Iris pigment epithelial cell (primary cell): ENCODE measurements at regions not wholly inside any gene's neighbourhood (a gene's known extent, or its start where the extent isn't known, plus 50 kb on each side); places are given as distances from the start of the nearest gene placed in this dataset.

Source experiments
- DNase-seq: peaks from one replicate; pipeline ENCODE4 v3.0.0-alpha.2; 2011; ENCODE audit warnings: low read depth

DNA sequence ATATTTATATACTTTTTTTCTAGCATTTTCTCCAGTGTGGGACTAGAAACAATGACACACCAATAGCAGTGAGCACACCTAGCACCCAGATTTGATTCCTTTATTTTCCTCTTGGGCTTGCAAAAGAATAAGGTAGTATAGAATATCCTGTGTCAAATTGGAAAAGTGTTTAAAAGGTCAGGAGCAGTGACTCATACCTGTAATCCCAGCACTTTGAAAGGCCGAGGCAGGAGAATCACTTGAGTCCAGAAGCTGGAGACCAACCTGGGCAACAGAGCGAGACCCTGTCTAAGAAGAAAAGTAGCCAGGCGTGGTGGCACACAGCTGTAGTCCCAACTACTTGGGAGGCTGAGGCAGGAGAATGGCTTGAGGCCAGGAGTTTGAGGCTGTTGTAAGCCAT is 53.8 kb upstream of the SGPP1 start:
- peak; percentile 16 for DNase-seq

DNA sequence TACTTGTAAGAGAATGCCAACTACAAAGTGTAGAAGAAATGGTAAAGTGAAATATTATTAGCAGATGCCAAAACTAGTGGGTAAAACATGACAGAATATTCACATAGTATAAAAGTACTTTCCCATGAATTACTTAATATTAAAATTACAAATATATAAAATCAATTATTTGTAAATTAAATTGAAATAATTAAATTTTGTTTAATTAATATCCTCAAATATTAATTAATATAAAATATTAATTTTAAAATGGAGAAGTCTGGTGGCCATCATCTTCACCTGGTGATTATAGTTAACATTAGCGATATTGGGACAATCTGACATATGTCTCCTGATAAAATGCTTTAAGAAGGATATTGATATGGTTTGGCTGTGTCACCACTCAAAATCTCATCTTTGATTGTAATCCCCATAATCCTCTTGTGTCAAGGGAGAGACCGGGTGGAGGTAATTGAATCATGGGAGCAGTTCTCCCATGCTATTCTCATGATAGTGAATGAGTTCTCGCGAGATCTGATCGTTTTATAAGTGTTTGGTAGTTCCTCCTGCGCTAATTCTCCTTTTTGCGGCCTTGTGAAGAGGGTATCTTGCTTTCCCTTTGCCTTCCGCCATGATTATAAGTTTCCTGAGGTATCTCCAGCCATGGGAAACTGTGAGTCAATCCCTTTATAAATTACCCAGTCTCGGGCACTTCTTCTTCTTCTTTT is 55.0 kb upstream of the SGPP1 start:
- DNase-seq: no peak

- DNase-seq: no peak
These were observed 60.4 kb upstream of the SGPP1 start for GRCh38 chr14:63788011-63788933.

- DNase-seq: no peak
These were observed 59.4 kb upstream of the SYNE2 start for GRCh38 chr14:63793376-63793775.

DNA sequence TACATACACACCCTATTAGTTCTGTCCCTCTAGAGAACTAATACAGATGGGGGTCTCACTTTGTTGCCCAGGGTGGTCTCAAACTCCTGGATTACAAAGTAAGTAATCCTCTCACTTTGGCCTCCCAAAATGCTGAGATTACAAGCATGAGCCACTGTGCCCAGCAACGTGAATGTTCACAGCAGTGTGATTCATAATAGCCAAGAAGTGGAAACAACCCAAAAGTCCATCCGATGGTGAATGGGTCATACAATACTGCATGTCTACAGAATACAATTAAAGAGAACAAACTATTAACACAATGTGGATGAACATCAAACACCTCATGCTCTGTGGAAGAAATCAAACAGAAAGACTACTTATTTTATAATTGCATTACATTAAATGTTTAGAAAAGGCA is 57.3 kb upstream of the SYNE2 start:
- DNase-seq: no peak

GRCh38 chr14:63800083-63800482 is 52.7 kb upstream of the SYNE2 start:
- no peak for DNase-seq

DNA sequence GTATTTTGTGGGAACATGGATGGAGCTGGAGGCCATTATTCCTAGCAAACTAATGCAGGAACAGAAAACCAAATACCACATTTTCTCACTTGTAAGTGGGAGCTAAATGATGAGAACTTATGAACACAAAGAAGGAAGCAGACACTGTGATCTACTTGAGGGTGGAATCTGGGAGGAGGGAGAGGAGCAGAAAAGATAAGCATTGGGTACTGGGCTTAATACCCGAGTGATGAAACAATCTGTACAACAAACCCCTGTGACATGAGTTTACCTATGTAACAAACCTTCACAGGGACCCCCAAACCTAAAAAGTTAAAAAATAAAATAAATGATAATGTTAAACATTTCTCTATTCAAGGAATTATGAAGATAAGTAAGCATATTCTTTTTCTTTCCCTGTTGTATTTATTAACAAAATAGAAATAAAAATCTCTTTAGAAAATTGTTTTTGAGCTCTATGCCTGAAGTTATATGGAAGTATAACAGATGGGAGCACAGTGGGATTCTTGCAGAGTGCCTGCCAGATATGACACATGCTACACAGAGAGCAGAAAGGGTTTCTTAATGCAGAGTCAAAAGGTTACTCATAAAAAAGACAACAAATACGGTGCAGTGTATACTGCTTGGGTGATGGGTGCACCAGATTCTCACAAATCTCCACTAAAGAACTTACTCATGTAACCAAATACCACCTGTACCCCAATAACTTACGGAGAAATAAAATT is 52.0 kb upstream of the SYNE2 start:
- peak; percentile 4 for DNase-seq
